Lower leg skin (tissue), 3 donors: ENCODE measurements at regions not wholly inside any gene's neighbourhood (a gene's known extent, or its start where the extent isn't known, plus 50 kb on each side); places are given as distances from the start of the nearest gene placed in this dataset.

ENCODE experiments used
- CTCF ChIP-seq, 3 donors: fragments of 450-650 bp; IDR thresholded peaks; one replicate each; pipeline ENCODE4 v1.5.1; 2016; ENCODE audit warnings: antibody characterized with exemption in 3 of 3, mild to moderate bottlenecking in 3 of 3, moderate library complexity in 2 of 3
- POLR2A ChIP-seq, 2 donors: fragments of 450-650 bp; IDR thresholded peaks; one replicate each; pipeline ENCODE4 v1.6.1; 2016 to 2017; ENCODE audit warnings: antibody characterized with exemption in 2 of 2, mild to moderate bottlenecking in 1 of 2, moderate library complexity in 1 of 2

- TF ChIP-seq CTCF (IDR thresholded peaks at IDR 0.05) (no peak), POLR2A (IDR thresholded peaks at IDR 0.05) (no peak)
Observed at GRCh38 chr12:46650688-46651087, 175.1 kb downstream of the SLC38A4 start.
